GDM1 (cell line): ENCODE measurements at regions not wholly inside any gene's neighbourhood (a gene's known extent, or its start where the extent isn't known, plus 50 kb on each side); places are given as distances from the start of the nearest gene placed in this dataset.
"Not testable (repeated sequence)": the region's sequence is repeated elsewhere in the genome, so short reads cannot be mapped to it uniquely, and the experiment has no call there.

Experiments used
- DNase-seq: peaks from one replicate; lab custom pipeline; 2025; lab: John Stamatoyannopoulos, UW

- no peak for DNase-seq
Observed at GRCh38 chr6:156449569-156449968, 327.6 kb upstream of the ARID1B start.

- DNase-seq: no peak
Observed at GRCh38 chr6:156449128-156449527, 328.1 kb upstream of the ARID1B start.

DNA sequence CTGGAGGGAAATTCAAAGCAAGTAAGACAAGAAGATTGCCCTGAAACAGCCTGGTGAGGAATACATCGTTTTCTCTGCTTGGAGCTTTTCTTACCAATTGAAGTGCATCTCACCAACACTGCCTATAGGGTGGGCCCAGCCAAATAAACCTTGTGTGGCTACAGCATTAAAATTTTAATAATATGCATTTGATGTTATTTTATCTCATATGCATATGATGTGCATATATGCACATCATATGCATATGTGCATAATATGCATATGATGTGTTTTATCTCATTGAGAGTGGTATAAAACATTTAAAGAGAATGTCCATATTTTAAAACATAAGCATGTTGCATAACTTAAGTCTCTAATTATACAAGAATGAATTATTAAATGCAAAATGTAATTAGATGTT lies 328.6 kb upstream of the ARID1B start:
- no peak for DNase-seq

- DNase-seq: no peak
Observed at GRCh38 chr6:156440688-156441087, 336.5 kb upstream of the ARID1B start.

DNA sequence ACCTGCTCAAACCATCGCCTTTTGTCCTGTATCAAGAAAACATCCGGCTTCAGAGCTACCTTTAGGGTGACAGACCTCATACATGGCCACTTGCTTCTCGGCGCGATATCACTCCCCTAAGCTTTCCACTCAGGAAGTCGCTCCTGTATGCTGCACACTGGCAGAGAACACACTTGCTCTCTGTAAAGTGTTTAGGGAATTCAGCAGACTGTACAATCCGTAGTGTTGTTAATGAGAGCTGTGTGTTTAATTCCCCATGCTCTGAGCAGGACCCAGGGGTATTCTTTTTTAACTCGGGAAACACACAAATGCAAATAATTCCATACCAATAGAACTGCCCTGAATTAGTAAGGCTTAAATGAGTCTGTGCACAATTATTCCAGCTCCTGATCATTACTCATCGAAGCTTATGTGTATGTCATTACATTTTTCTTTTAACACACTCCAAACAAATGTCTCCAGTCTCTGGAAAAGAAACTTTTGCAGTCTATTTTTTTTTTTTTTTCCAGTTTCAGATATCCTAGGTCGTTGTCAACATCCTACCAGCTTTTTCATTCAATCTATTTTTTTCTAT lies 338.7 kb upstream of the ARID1B start:
- no peak for DNase-seq

DNA sequence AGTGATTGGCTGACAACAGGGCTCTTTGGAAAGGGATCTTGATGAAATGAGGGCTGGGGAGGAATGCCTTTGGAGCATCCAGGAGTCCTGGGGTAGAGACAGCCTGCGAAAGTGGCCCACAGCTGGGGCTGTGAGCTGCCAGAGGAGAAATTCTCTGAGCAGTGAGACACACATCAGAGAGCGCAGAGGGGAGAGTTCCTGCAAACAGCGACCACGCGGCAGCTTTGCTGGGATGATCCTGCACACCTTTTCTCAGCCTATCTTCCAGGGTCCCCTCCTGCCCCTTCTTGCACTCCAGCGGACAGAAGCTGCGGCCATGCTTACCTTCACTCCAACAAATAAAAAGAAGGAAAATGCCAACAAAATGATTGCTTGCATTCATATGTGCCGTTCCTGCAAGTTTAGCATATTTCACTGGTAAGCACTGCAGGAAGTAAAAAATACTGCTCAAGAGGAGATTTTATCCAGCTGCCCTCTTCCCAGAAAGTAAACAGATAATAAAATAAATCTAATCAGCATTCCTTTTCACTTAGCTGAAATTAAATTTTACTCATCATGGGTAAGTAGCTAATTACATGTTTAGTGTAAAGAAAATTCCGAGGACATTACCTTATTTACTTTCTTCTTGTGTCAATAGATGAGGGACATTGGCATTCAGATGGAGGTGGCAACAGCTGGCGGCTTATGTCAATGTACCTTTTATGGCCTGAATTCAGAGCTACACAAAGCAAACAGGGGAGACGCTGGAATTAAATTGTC lies 339.9 kb upstream of the ARID1B start:
- DNase-seq: no peak

GRCh38 chr6:156434795-156435190 lies 342.4 kb upstream of the ARID1B start:
- DNase-seq: no peak

GRCh38 chr6:156434049-156434794 lies 343.0 kb upstream of the ARID1B start:
- DNase-seq: no peak

- no peak for DNase-seq
Observed at GRCh38 chr6:156432543-156432942, 344.6 kb upstream of the ARID1B start.

GRCh38 chr6:156430386-156430785 lies 346.8 kb upstream of the ARID1B start:
- DNase-seq: no peak

- DNase-seq: no peak
Observed at GRCh38 chr6:156427345-156427744, 349.8 kb upstream of the ARID1B start.

DNA sequence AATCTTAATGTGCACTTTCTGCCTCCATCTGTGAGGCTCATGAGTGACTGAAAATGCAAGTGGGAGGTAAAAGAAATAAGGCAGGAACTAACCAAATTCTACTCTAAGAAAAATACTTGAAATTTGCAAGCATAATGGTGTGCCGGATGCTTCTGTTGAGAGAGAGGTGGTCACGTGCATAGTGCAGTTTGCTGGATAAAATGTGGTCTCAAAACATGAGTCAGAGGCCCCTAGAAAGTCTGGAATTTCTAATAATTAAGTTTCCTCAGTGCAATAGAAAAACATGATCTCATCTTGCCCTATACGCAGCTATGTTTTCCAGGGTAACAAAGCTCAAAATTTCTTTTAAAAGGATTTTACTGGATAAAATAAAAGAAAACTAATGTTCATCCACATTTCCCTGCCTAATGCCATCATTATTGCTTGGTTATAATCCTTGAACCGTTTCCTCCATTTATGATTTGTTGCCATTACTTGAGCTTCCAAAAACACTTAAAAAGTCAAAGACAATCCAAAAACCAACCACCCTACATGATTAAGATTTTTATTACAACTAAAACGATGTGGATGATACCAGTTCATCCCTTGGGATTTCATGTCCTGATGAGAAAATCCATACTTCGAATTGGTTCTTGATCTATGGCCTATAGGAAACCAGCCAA lies 351.7 kb upstream of the ARID1B start:
- DNase-seq: no peak

DNA sequence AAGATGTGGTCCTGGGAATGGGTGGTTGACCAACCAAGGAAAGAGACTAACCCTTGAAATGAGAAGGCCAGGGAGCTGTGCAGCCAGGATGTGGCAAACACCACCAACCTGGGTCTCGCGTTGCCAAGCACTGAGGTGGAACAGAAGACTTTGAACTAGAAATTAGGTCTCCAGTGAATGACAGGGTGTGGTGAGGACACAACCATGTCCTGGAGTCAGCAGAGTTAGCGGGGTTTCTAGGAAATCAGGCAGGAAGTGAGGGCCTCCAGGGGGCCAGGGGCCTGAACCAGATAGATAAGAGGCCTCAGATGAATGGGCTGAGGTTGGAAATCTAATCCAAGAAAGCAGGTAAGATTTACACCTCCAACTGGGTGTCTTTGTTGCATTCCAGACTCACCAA lies 353.3 kb upstream of the ARID1B start:
- DNase-seq: no peak

DNA sequence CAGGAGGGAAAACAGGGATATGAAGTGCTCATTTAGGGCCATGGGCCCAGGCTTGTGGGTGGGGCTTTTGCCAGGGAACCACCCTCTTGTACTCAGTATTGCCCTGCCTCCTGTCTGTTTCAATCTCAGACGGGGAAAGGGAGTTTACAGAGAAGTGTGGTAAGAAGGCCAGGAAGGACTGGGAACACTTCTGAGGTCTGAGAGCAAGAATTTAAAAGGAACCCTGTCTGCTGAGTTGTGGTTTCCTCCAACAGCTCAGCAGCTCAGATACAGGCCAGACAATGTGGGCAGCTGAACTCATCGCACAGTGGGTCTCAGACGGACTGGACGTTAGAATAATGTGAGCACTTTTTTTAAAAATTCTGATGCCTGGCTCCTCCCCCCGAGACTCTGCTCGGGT lies 354.1 kb upstream of the ARID1B start:
- no peak for DNase-seq

DNA sequence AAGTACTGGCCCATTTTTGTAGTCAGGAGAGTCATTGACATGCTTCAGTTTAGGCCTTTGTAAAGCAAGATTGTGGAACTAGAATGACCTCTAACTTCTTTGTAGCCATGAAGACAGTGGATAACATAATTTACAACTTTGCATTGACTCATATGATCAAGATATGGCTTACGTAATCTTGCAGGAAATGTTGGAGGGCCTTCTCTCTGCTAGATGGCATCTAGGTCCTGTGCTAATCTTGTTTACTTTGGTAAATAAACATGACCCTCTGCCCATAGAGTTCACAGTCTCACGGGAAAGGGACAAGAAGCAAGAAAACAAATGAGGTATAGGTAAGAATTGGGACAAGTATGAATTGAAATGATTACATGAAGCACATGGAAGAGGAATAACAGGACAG lies 355.2 kb upstream of the ARID1B start:
- no peak for DNase-seq

DNA sequence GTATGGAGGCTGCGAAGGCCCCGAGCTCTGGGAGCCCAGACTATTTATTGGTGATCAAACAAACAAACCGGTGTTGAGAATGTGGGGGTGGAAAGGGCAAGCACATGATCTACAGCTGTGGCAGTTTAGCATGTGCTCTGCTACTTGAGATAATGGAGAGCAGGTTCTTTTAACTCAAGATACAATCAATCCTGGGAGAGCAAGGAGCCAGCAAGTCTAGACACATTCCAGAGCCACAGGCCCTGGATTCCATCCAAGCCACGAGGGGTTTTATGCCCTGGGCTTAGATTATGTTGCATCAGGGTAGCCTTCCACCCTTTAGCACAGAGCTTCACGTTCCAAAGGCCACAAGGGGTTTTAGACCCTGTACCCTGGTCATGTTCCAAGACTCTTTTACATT lies 355.9 kb upstream of the ARID1B start:
- not testable (repeated sequence) for DNase-seq

DNA sequence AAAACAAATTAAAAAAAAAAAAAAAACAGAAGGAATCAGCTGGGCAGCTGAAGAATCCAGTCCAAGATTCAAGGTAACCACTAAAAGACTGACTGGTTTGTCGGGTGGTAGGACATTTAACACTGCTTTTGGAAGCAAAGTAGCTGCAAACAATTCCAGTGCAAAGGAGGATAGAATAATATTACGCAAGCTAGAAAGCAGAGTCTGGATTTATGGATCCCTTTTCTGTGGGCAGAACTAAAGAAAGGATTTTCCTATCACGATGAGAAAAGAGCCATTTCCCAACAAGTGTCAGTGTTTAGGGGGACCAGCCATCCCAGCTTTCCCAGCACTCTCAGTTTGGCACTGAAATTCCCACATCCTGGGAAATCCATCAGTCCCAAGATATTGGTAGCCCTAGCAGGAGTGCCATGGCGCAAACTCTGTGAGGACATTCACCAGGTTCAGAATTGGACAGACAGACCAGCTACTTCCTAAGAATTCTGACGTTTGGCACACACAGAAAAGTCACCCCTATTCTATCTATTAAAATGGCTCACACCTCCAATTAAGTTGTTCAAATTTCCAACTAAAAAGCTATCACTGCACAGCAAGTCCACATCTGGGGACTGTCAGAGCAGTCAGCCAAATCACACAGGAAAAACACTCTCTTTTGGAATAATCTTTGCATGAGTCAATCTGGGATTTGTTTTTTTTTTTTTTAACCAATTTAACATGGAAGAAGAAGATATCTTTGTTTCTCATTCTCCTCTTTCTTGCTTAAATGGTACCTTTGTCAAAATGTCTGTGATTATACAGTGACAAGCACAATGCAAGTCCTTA lies 356.8 kb upstream of the ARID1B start:
- DNase-seq: no peak

- DNase-seq: no peak
Observed at GRCh38 chr6:156419594-156419993, 357.6 kb upstream of the ARID1B start.

GRCh38 chr6:156418253-156418652 lies 358.9 kb upstream of the ARID1B start:
- DNase-seq: no peak

- no peak for DNase-seq
Observed at GRCh38 chr6:156416391-156416790, 360.8 kb upstream of the ARID1B start.

- DNase-seq: no peak
Observed at GRCh38 chr6:156413154-156413553, 364.0 kb upstream of the ARID1B start.

GRCh38 chr6:156410649-156411048 lies 366.5 kb upstream of the ARID1B start:
- no peak for DNase-seq
